Endothelial cell (in vitro differentiated cells): ENCODE measurements at regions not wholly inside any gene's neighbourhood (a gene's known extent, or its start where the extent isn't known, plus 50 kb on each side); places are given as distances from the start of the nearest gene placed in this dataset.

Experiments
- DNase-seq: peaks from one replicate; pipeline ENCODE4 v3.0.0; 2021; ENCODE audit warnings: low spot score
- H3K27ac Mint-ChIP-seq: one replicate; pipeline ENCODE4 v1.8.0; 2021; ENCODE audit warnings: mixed read lengths, inconsistent platforms; ENCODE audit not compliant: unreplicated experiment
- H3K27me3 Mint-ChIP-seq: one replicate; pipeline ENCODE4 v1.8.0; 2021; ENCODE audit warnings: mild to moderate bottlenecking, moderate library complexity, mixed read lengths, inconsistent platforms; ENCODE audit not compliant: unreplicated experiment
- H3K36me3 Mint-ChIP-seq: one replicate; pipeline ENCODE4 v1.8.0; 2021; ENCODE audit warnings: mild to moderate bottlenecking, low read depth, mixed read lengths, inconsistent platforms; ENCODE audit not compliant: unreplicated experiment
- H3K4me1 Mint-ChIP-seq: one replicate; pipeline ENCODE4 v1.8.0; 2021; ENCODE audit warnings: mild to moderate bottlenecking, mixed read lengths, inconsistent platforms; ENCODE audit not compliant: unreplicated experiment
- H3K4me3 Mint-ChIP-seq: one replicate; pipeline ENCODE4 v1.8.0; 2021; ENCODE audit warnings: mild to moderate bottlenecking, mixed read lengths, inconsistent platforms; ENCODE audit not compliant: unreplicated experiment
- H3K9me3 Mint-ChIP-seq: one replicate; pipeline ENCODE4 v1.8.0; 2021; ENCODE audit warnings: mixed read lengths, inconsistent platforms; ENCODE audit not compliant: unreplicated experiment
- CTCF ChIP-seq: fragments of 200-600 bp; sonication (generic); IDR thresholded peaks from one replicate; pipeline ENCODE4 v1.5.0; 2021; ENCODE audit warnings: antibody characterized with exemption; ENCODE audit not compliant: unreplicated experiment

GRCh38 chr4:43682551-43682950 lies 766.1 kb downstream of the KCTD8 start:
- no peaks in the 10 kb centered on the region for H3K27me3 Mint-ChIP-seq
- peaks cover 4% of the 10 kb centered on the region for H3K4me1 Mint-ChIP-seq
- DNase-seq = no peak
- no peak overlapping the region for H3K27ac Mint-ChIP-seq
- no peaks in the 10 kb centered on the region for H3K9me3 Mint-ChIP-seq
- TF ChIP-seq CTCF = no peak
- no peak overlapping the region for H3K4me3 Mint-ChIP-seq
- H3K36me3 Mint-ChIP-seq = no peaks in the 10 kb centered on the region

- TF ChIP-seq CTCF = no peak
- no peak for DNase-seq
- no peaks in the 10 kb centered on the region for H3K27me3 Mint-ChIP-seq
- H3K36me3 Mint-ChIP-seq = no peaks in the 10 kb centered on the region
- H3K27ac Mint-ChIP-seq = no peak overlapping the region
- no peaks in the 10 kb centered on the region for H3K4me1 Mint-ChIP-seq
- H3K9me3 Mint-ChIP-seq = no peaks in the 10 kb centered on the region
- H3K4me3 Mint-ChIP-seq = no peak overlapping the region
These were observed 758.5 kb downstream of the KCTD8 start for GRCh38 chr4:43690116-43690515.

GRCh38 chr4:43693876-43694275 lies 754.7 kb downstream of the KCTD8 start:
- Mint-ChIP-seq H3K4me3 (no peak overlapping the region), H3K9me3 (no peaks in the 10 kb centered on the region), H3K4me1 (no peaks in the 10 kb centered on the region), H3K27ac (no peak overlapping the region), H3K36me3 (no peaks in the 10 kb centered on the region), H3K27me3 (no peaks in the 10 kb centered on the region)
- no peak for TF ChIP-seq CTCF
- DNase-seq = no peak

GRCh38 chr4:43709443-43709842 lies 739.2 kb downstream of the KCTD8 start:
- Mint-ChIP-seq H3K4me3 (no peak overlapping the region), H3K27ac (no peak overlapping the region), H3K36me3 (no peaks in the 10 kb centered on the region), H3K27me3 (peaks cover 2% of the 10 kb centered on the region), H3K9me3 (no peaks in the 10 kb centered on the region), H3K4me1 (no peaks in the 10 kb centered on the region)
- DNase-seq = no peak
- no peak for TF ChIP-seq CTCF

- no peak for DNase-seq
- no peaks in the 10 kb centered on the region for H3K4me1 Mint-ChIP-seq
- no peak for TF ChIP-seq CTCF
- H3K9me3 Mint-ChIP-seq = no peaks in the 10 kb centered on the region
- H3K27me3 Mint-ChIP-seq = peaks cover 4% of the 10 kb centered on the region
- H3K36me3 Mint-ChIP-seq = no peaks in the 10 kb centered on the region
- no peak overlapping the region for H3K27ac Mint-ChIP-seq
- no peak overlapping the region for H3K4me3 Mint-ChIP-seq
These were observed 731.8 kb downstream of the KCTD8 start for GRCh38 chr4:43716721-43717395.
